Progenitor cell of endocrine pancreas (in vitro differentiated cells): ENCODE measurements at regions not wholly inside any gene's neighbourhood (a gene's known extent, or its start where the extent isn't known, plus 50 kb on each side); places are given as distances from the start of the nearest gene placed in this dataset.

Experiments
- DNase-seq: peaks from one replicate; pipeline ENCODE4 v3.0.0; 2021; ENCODE audit warnings: low spot score; ENCODE audit not compliant: unreplicated experiment
- H3K27ac Mint-ChIP-seq: 2 replicates; pipeline ENCODE4 v1.8.0; 2021; ENCODE audit warnings: mild to moderate bottlenecking, moderate library complexity, mixed read lengths
- H3K27me3 Mint-ChIP-seq: 2 replicates; pipeline ENCODE4 v1.8.0; 2021; ENCODE audit warnings: mixed read lengths
- H3K36me3 Mint-ChIP-seq: 2 replicates; pipeline ENCODE4 v1.8.0; 2022; ENCODE audit warnings: mixed read lengths; ENCODE audit not compliant: insufficient read depth
- H3K4me1 Mint-ChIP-seq: 2 replicates; pipeline ENCODE4 v1.8.0; 2021; ENCODE audit warnings: low read depth, mixed read lengths
- H3K4me3 Mint-ChIP-seq: 2 replicates; pipeline ENCODE4 v1.8.0; 2021; ENCODE audit warnings: low read depth, mild to moderate bottlenecking, moderate library complexity, mixed read lengths
- H3K9me3 Mint-ChIP-seq: 2 replicates; pipeline ENCODE4 v1.8.0; 2021; ENCODE audit warnings: low read depth, mixed read lengths
- CTCF ChIP-seq: fragments of 200-600 bp; sonication (generic); IDR thresholded peaks from one replicate; pipeline ENCODE4 v1.5.0; 2021; ENCODE audit warnings: antibody characterized with exemption, mild to moderate bottlenecking; ENCODE audit not compliant: unreplicated experiment

GRCh38 chr3:74722211-74722610 lies 107.8 kb upstream of the CNTN3 start:
- H3K27ac Mint-ChIP-seq, result no peak overlapping the region
- TF ChIP-seq CTCF, result no peak
- no peaks in the 10 kb centered on the region for H3K36me3 Mint-ChIP-seq

GRCh38 chr3:74713977-74714376 lies 99.5 kb upstream of the CNTN3 start:
- H3K4me1 Mint-ChIP-seq, result peaks cover 9% of the 10 kb centered on the region
- TF ChIP-seq CTCF, result no peak
- DNase-seq, result no peak
- no peaks in the 10 kb centered on the region for H3K27me3 Mint-ChIP-seq
- peaks cover 4% of the 10 kb centered on the region for H3K9me3 Mint-ChIP-seq
- H3K36me3 Mint-ChIP-seq, result no peaks in the 10 kb centered on the region
- H3K27ac Mint-ChIP-seq, result no peak overlapping the region
- no peak overlapping the region for H3K4me3 Mint-ChIP-seq

More at GRCh38 chr3:74722211-74722610, 107.8 kb upstream of the CNTN3 start:
- Mint-ChIP-seq H3K4me1 (no peaks in the 10 kb centered on the region), H3K4me3 (no peak overlapping the region), H3K27me3 (no peaks in the 10 kb centered on the region), H3K9me3 (peaks cover 4% of the 10 kb centered on the region)
- no peak for DNase-seq

GRCh38 chr3:74711913-74712512 lies 97.6 kb upstream of the CNTN3 start:
- Mint-ChIP-seq H3K4me1 (peaks cover 9% of the 10 kb centered on the region), H3K27ac (no peak overlapping the region), H3K36me3 (no peaks in the 10 kb centered on the region), H3K27me3 (no peaks in the 10 kb centered on the region), H3K4me3 (no peak overlapping the region), H3K9me3 (peaks cover 4% of the 10 kb centered on the region)
- no peak for TF ChIP-seq CTCF
- DNase-seq, result no peak

- Mint-ChIP-seq H3K27me3 (no peaks in the 10 kb centered on the region), H3K36me3 (no peaks in the 10 kb centered on the region), H3K27ac (no peak overlapping the region), H3K9me3 (peaks cover 4% of the 10 kb centered on the region), H3K4me3 (no peak overlapping the region), H3K4me1 (no peaks in the 10 kb centered on the region)
- no peak for TF ChIP-seq CTCF
- DNase-seq, result no peak
Observed at GRCh38 chr3:74709951-74710350, 95.5 kb upstream of the CNTN3 start.

GRCh38 chr3:74693696-74694393 lies 79.4 kb upstream of the CNTN3 start:
- no peak overlapping the region for H3K27ac Mint-ChIP-seq
- DNase-seq, result no peak
- H3K4me3 Mint-ChIP-seq, result no peak overlapping the region
- no peaks in the 10 kb centered on the region for H3K36me3 Mint-ChIP-seq
- H3K27me3 Mint-ChIP-seq, result no peaks in the 10 kb centered on the region
- TF ChIP-seq CTCF, result no peak
- no peaks in the 10 kb centered on the region for H3K4me1 Mint-ChIP-seq
- H3K9me3 Mint-ChIP-seq, result no peaks in the 10 kb centered on the region
